Lower lobe of right lung (tissue), 2 donors: ENCODE measurements at regions not wholly inside any gene's neighbourhood (a gene's known extent, or its start where the extent isn't known, plus 50 kb on each side); places are given as distances from the start of the nearest gene placed in this dataset.

ENCODE experiments used
- ATAC-seq, 2 donors: fragments of 200-7000 bp; cut with Tn5 transposase; one replicate each; pipeline ENCODE4 v1.9.1; 2020 to 2022; ENCODE audit warnings: mild to moderate bottlenecking in 2 of 2, moderate library complexity in 2 of 2
- DNase-seq: peaks from one replicate; pipeline ENCODE4 v3.0.0-alpha.2; 2020
- H3K27ac ChIP-seq: fragments of 200-600 bp; one replicate; pipeline ENCODE4 v1.8.0; 2022
- H3K27me3 ChIP-seq: fragments of 200-600 bp; one replicate; pipeline ENCODE4 v1.8.0; 2022; ENCODE audit warnings: low read depth
- H3K36me3 ChIP-seq: fragments of 200-600 bp; one replicate; pipeline ENCODE4 v1.8.0; 2022; ENCODE audit warnings: mild to moderate bottlenecking
- H3K4me1 ChIP-seq: fragments of 200-600 bp; one replicate; pipeline ENCODE4 v1.8.0; 2022
- H3K4me3 ChIP-seq: fragments of 200-600 bp; one replicate; pipeline ENCODE4 v1.8.0; 2022; ENCODE audit warnings: mild to moderate bottlenecking
- H3K9me3 ChIP-seq: fragments of 200-600 bp; one replicate; pipeline ENCODE4 v1.8.0; 2022
- CTCF ChIP-seq: fragments of 200-600 bp; IDR thresholded peaks from one replicate; pipeline ENCODE4 v1.8.0; 2022; ENCODE audit warnings: antibody characterized with exemption, mild to moderate bottlenecking
- intact Hi-C: fragments of 100-400 bp; cut with DNase I; formaldehyde crosslinking; loops from one replicate; pipeline ENCODE4 v1.11.0; 2022
- donor health status: DM: no; HTN: yes; CAD: no; lungs with severe emphysema.

- no peak for DNase-seq
- Histone ChIP-seq H3K4me1 (no peaks in the 10 kb centered on the region), H3K9me3 (peaks cover 5% of the 10 kb centered on the region), H3K4me3 (no peak overlapping the region), H3K36me3 (no peaks in the 10 kb centered on the region), H3K27me3 (no peaks in the 10 kb centered on the region), H3K27ac (no peak overlapping the region)
- TF ChIP-seq CTCF = no peak
- ATAC-seq = no peak
- intact Hi-C loops = no loop called here
Measured at GRCh38 chr5:44454002-44454401, 64.8 kb upstream of the FGF10 start.

GRCh38 chr5:44446399-44446798 is 57.2 kb upstream of the FGF10 start:
- Histone ChIP-seq H3K27me3 (no peaks in the 10 kb centered on the region), H3K4me1 (no peaks in the 10 kb centered on the region), H3K36me3 (no peaks in the 10 kb centered on the region), H3K4me3 (no peak overlapping the region), H3K9me3 (no peaks in the 10 kb centered on the region), H3K27ac (no peak overlapping the region)
- intact Hi-C loops = no loop called here
- no peak for ATAC-seq
- TF ChIP-seq CTCF = no peak
- no peak for DNase-seq

GRCh38 chr5:44443172-44443571 is 54.0 kb upstream of the FGF10 start:
- Histone ChIP-seq H3K27ac (no peak overlapping the region), H3K36me3 (no peaks in the 10 kb centered on the region), H3K9me3 (no peaks in the 10 kb centered on the region), H3K27me3 (no peaks in the 10 kb centered on the region), H3K4me3 (no peak overlapping the region), H3K4me1 (no peaks in the 10 kb centered on the region)
- no peak for DNase-seq
- no peak for TF ChIP-seq CTCF
- ATAC-seq = no peak
- intact Hi-C loops = no loop called here

- TF ChIP-seq CTCF = no peak
- no peaks in the 10 kb centered on the region for H3K4me1 ChIP-seq
- H3K9me3 ChIP-seq = no peaks in the 10 kb centered on the region
- H3K27ac ChIP-seq = no peak overlapping the region
- no peak overlapping the region for H3K4me3 ChIP-seq
- ATAC-seq (no peak), DNase-seq (no peak)
- H3K27me3 ChIP-seq = no peaks in the 10 kb centered on the region
- no peaks in the 10 kb centered on the region for H3K36me3 ChIP-seq
- intact Hi-C loops = no loop called here
Measured at GRCh38 chr5:44441460-44441859, 52.2 kb upstream of the FGF10 start.

GRCh38 chr5:44440186-44440585 is 51.0 kb upstream of the FGF10 start:
- Histone ChIP-seq H3K27me3 (no peaks in the 10 kb centered on the region), H3K4me3 (no peak overlapping the region), H3K9me3 (no peaks in the 10 kb centered on the region), H3K27ac (no peak overlapping the region), H3K36me3 (no peaks in the 10 kb centered on the region), H3K4me1 (no peaks in the 10 kb centered on the region)
- intact Hi-C loops = no loop called here
- DNase-seq = no peak
- no peak for TF ChIP-seq CTCF
- ATAC-seq = no peak
